ENCODE measurements at regions not wholly inside any gene's neighbourhood (a gene's known extent, or its start where the extent isn't known, plus 50 kb on each side); places are given as distances from the start of the nearest gene placed in this dataset.
"Not testable (repeated sequence)": the region's sequence is repeated elsewhere in the genome, so short reads cannot be mapped to it uniquely, and the experiment has no call there.

GRCh38 chr4:3589379-3589778, 57.2 kb upstream of the LRPAP1 start:
- not testable (repeated sequence) for DNase-seq (ENCODE audit: low spot score)

GRCh38 chr4:3588517-3589194, 56.4 kb upstream of the LRPAP1 start:
- not testable (repeated sequence) for DNase-seq (ENCODE audit: low spot score)

GRCh38 chr4:3586596-3586995, 54.4 kb upstream of the LRPAP1 start:
- DNase-seq (ENCODE audit: low spot score), result not testable (repeated sequence)

GRCh38 chr4:3585567-3585966, 53.3 kb upstream of the LRPAP1 start:
- DNase-seq (ENCODE audit: low spot score), result not testable (repeated sequence)

- DNase-seq (ENCODE audit: low spot score), result no peak
These were observed 49.9 kb upstream of the LRPAP1 start for GRCh38 chr4:3582091-3582475.
